Epithelial cell of prostate (primary cell): ENCODE measurements at regions not wholly inside any gene's neighbourhood (a gene's known extent, or its start where the extent isn't known, plus 50 kb on each side); places are given as distances from the start of the nearest gene placed in this dataset.
"Not testable (repeated sequence)": the region's sequence is repeated elsewhere in the genome, so short reads cannot be mapped to it uniquely, and the experiment has no call there.

ENCODE experiments used
- DNase-seq: peaks from one replicate; pipeline ENCODE4 v3.0.0-alpha.2; 2011; ENCODE audit warnings: low read depth, low spot score
- H3K27ac ChIP-seq: fragments of 450-650 bp; 2 replicates; pipeline ENCODE4 v1.5.1; 2017; ENCODE audit warnings: mild to moderate bottlenecking

DNA sequence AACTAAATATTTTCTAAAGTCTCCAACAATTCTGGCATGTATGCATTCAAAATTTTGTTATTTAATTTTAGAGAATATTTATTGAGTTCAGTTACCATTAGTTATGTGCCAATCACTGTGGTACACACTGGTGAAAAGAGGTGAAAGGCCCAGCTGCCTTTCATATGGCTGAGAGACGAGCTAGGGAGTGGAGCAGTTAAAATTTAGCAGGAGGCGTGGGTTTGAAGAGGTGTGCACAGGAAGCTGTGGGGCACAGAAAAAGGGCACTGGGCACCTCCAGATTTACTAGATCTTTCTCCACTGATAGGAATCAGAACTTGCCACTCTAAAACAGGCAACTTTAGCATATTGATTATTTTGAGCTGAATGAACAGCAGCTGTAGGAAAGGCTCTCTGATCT, 347.1 kb downstream of the CD83 start:
- H3K27ac ChIP-seq = no peak overlapping the region
- DNase-seq = no peak

DNA sequence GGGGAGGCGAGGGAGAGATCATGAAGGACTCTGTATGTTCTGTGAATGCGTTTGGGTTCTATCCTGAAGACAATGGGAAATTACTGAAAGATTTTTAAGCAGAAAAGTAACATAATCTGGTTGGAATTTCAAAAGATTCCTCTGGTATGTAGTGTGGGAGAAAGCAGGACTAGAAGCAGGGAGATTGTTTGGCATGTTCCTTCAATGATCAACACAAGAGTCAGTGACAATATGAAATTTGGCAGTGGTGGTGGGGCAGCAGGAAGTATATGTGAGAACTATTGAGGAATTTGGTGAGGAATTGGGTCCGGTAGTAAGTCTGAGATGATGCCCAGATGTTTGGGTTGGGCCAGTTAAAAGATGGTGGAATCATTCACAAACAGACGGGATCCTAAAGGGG, 348.7 kb downstream of the CD83 start:
- no peak overlapping the region for H3K27ac ChIP-seq
- DNase-seq = no peak

DNA sequence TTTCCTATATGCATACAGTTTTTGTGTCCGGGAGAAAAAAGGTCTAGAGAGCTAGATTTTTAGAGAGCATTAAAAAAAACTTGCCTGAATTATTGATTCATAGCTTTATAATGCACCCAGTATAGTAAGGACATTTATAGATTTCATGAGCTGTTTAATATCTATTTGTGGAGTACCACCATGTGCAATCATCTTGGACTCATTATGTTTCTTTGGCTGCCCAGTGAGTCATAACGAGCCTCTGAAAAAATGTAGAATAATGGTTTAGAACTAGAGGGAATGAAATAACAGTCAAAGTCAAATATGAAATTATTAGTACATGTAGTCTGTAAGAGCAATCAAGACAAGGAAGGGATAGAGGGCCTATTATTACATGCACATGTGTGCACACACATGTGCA, 350.0 kb downstream of the CD83 start:
- H3K27ac ChIP-seq = no peak overlapping the region
- no peak for DNase-seq

DNA sequence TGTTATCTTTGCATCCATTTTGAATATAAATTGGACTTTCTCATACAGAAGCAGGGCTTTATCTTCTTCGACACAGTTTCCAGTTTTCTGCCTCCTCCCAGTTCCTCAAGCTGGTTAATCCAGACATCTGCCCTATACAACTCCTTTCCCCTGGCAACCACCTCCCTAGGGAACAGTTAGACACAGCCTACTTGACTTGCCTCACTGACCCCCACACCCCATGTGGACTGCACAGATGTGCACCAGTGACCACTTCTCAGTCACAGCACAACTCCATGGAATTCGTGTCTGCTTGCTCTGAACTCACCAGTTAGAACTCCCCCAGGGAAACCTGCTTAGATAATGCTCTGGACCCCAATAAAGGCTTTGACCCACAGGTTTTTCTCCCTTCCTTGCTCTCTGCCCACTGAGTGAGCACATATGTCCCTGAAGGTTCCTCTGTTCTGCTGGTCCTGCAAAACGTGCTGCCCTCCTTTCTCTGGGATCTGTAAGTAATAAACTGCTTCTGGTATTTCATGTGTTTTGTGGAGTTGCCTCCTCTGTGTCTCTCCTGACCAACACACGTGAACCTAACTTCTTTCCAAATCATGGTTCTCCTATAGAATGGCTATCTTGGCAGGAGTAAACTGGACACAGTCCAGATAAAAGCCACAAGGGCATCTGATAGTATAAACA, 351.2 kb downstream of the CD83 start:
- no peak for DNase-seq
- H3K27ac ChIP-seq = no peak overlapping the region

DNA sequence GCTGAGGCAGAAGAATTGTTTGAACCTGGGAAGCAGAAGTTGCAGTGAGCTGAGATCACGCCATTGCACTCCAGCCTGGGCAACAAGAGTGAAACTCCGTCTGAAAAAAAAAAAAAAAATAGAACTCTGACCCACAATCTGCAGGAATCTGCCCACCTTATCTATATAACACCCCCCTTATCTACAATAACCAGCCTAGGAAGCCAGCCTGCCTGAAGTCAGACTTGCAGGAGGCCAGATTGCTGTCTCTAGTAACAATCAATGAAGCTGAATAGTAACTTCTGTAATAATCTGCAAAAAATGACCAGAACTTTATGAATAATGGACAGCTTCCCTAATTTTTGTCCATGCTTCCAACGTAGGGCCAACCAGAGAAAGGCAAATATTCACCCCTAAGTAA, 352.5 kb downstream of the CD83 start:
- no peak overlapping the region for H3K27ac ChIP-seq
- no peak for DNase-seq

DNA sequence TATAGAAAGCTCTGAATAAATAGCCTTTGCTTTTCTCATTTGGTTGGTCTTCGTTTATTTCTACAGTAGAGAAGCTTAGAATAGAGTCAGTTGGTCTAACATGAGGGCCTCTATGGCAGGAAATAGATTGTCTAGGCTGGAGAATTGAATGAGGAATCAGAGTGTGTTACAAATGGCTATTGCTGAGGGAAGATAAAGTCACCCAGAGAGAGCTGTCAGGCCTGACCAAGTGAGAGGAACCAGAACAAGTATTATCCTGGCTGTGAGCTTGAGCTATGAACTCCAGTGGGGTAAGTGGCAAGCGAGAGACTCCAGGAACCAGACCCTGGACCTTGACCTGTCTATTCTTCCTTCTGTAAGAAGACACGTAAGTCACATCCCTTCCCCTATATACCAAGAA, 353.1 kb downstream of the CD83 start:
- no peak for DNase-seq
- H3K27ac ChIP-seq = no peak overlapping the region

DNA sequence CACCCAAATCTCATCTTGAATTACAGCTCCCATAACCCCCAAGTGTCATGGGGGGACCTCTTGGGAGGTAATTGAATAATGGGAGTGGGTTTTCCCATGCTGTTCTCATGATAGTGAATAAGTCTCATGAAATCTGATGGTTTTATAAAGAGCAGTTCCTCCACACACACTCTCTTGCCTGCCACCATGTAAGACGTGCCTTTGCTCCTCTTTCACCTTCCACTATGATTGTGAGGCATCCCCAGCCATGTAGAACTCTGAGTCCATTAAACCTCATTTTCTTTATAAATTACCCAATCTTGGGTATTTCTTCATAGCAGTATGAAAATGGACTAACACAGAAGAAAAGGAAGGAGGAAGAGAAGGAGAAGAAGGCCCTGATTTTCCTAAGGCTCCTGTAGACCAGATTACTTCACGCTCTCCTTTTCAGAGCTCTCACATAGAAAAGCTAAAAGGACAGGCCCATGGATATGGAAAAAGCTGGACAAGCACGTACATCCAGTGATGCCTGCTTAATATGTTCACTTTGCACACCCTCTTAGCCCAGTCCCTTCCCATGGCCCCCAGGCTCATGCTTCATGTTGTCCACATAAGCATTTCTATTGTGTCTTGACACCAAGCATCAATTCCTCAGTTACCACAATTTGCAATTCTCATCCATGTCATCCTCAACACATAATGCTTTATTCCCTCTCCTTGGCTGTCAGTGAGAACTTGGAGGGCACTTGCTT, 354.8 kb downstream of the CD83 start:
- DNase-seq = no peak
- H3K27ac ChIP-seq = no peak overlapping the region

DNA sequence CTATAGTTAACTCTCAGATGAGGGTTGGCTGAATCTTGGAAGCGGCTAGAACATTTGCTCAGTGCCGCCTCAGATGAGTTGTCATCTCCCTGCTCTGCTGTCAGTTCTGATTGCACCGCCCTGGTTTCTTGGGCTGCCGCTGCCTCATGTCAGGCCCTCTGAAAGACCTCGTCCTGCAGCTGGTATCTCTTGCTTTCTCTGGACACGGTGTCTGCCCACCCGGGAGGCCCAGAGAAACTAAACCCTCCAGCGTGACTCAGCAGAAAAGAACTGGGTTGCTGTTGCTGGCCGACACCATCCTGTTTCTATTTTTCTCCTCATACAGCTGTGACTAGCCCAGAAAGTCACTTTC, 355.4 kb downstream of the CD83 start:
- no peak for DNase-seq
- no peak overlapping the region for H3K27ac ChIP-seq

DNA sequence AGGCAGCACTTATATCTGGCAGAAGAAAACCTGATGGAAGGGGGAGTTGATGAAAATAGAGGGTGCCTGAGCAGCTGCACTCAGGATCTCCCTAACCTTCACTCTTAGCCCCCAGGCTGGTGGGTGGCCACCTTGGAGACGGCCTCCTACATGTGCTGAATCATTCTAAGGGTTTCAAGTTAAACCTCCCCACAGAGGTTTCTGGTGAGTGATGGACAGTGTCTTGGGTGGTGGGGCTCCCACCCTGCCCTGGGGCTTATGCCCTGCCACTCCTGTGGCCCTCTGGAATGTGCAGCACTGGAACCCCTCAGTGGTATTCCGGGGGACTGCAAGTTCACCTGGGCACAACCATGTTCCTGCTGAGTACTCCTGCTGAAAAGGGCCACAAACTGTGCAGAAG, 357.2 kb downstream of the CD83 start:
- no peak overlapping the region for H3K27ac ChIP-seq
- no peak for DNase-seq

DNA sequence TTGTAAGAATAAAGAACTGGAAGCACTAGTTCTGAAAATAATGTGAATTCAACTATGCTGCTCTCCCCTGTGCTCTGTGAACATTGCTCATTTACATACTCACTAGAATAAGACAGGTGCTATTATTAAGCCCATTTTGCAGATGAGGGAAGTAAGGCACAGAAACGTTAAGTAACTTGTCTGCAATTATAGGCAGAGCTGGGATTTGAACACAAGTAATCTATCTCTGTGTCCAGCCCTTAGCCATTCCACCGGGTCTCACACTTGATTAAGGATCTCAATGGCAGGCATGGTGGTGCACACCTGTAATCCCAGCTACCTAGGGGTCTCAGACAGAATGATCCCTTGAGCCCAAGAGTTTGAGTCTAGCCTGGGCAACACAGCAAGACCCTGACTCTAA, 357.7 kb downstream of the CD83 start:
- H3K27ac ChIP-seq = no peak overlapping the region
- no peak for DNase-seq

DNA sequence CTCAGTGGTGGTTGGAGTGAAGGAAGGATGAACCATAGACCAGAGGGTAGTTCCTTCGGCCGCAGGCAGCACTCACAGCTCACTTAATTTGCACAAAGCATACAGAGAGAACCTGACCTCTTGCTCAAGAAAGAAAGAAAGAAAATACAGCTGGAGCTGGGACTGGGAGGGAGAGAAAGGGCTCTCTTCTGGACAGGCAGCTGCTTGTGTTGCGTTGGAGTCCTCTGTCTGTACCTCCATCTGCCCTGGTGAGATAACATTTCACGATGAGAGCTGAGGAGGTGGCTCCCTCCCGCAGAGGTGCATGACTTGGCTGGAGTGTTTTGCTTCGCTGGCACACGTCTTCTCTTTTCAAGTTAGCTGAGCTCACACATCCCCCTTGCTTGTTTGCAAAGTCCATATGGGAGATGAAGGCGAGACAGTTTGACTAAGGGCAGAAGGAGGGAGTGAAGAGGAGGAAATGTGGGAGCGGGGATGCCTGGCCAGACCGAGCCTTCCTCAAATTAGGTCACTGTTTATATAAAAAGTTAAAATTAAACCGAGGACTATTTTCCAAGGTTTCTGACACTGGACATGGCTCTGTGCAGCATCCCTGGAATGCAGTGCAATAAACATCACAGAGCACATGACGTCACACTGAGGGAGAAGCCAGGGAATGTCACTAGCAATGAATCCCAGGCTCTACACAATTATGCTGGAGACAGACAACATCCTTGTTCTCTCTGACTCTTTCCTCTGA, 359.4 kb downstream of the CD83 start:
- DNase-seq = no peak

DNA sequence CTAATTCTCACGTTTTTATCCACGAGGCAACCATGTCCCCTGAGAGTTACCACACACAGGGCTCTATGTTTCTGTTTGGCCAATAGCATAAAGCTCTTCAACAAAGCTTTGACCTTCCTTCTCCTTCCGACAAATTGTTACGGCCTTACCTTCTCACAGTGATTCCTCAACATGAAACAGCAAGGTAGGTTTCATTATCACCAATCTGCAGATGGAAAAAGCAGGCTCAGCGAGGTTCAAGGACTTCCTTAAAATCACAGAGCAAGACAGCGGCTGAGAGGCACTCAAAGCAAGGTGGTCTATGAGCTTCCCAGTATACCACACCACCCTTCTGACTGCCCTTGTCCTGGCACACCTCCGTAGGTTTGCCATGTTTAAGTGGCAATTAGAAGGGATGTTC, 360.0 kb downstream of the CD83 start:
- DNase-seq = no peak
- H3K27ac ChIP-seq = no peak overlapping the region

More for the DNA sequence above, 359.4 kb downstream of the CD83 start:
- H3K27ac ChIP-seq = no peak overlapping the region

DNA sequence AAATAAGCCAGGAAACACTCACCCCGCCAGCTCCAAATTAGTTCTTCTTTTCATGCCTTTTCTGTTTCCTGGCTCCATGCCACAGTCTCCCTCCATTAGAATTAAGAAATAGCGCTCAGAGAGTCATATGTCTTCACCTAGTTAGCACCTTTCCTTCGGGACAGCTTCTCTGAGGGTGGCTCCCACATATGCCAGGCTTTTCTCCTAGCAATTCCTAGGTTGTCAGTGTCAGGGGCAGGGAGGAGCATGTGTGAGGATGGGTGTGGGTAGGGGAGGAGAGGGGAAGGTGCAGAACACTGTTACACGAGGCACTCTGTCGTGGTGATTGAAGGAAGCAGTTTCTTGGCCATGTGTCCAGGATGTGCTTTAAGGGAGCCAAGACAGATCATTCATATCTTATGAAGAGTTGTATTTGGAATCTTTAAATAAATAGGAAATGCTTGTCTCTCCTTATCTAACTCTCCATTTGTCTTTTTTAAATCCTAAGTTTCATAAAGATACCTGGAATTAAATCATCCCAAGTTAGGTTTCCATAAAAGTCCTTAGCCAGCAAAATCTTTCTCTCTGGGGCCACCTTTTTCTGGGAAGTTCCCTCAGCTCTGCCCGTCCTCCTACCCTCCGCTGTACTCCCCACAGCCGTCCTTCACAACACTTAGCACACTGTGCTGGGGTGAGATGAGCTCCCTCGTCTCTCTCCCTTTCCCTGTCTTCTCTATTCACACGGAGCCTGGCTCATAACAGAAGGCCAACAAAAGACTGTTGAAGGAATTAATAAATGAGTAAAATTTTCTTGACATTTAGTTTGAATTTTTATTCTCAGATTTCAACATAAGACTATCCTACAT, 361.0 kb downstream of the CD83 start:
- DNase-seq = no peak
- H3K27ac ChIP-seq = no peak overlapping the region

DNA sequence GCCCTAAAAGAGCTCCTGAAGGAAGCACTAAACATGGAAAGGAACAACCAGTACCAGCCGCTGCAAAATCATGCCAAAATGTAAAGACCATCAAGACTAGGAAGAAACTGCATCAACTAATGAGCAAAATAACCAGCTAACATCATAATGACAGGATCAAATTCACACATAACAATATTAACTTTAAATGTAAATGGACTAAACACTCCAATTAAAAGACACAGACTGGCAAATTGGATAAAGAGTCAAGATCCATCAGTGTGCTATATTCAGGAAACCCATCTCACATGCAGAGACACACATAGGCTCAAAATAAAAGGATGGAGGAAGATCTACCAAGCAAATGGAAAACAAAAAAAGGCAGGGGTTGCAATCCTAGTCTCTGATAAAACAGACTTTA, 364.4 kb downstream of the CD83 start:
- not testable (repeated sequence) for H3K27ac ChIP-seq, DNase-seq

DNA sequence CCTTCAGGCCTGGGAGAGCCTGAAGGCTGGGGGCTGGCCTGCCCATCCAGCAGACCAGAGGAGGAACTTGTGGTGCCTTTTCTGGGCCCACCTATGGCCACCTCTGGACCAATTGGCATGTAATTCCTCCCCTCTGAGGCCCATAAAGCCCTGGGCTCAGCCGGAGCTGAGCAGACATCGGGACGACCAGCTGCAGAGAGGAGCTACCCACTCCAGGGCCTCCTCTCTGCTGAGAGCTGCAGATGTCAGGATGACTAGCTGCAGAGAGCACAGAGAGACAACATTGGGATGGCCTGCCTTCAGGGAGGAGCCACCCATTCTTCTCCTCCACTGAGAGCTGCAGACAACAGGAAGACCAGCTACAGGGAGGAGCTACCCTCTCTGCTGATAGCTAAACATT, 370.1 kb downstream of the CD83 start:
- no peak overlapping the region for H3K27ac ChIP-seq
- DNase-seq = no peak

DNA sequence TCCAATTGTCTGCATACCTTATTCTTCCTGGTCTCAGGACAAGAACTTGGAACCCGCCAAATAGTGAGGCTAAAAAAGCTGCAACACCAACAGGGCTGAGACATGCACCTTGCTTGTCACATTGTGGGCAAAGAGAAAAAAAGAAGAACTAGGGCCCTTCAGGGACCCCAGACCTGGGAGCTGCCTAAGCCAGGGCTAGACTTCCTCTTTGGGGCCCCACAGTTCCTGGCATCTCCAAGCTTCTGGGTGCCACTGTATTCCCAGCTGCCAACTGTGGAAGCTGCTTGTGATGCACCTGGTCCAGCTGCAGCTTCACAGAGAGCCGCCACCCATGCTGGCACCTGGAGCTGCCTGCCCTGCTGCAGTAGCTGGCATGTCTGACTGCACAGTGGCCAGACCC, 370.6 kb downstream of the CD83 start:
- no peak for DNase-seq
- no peak overlapping the region for H3K27ac ChIP-seq

DNA sequence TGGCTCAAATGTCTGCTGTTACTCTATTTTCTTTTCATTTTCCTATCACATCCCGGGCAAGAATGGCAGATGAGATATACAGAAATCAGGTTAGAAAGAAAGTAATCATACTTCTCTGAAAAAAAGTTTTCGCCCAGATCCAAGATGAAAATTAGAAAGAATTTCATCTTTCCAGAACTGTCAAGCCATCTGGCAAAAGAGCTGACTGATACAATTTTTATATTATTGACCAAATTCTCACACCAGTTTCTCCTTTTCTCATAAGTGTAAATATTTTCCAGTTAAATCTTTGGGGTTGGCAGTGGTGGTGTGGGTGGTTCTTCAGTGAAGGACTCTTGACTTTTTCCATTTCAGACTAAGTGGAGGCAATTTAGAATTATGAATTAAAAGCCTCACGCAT, 371.9 kb downstream of the CD83 start:
- no peak for DNase-seq

DNA sequence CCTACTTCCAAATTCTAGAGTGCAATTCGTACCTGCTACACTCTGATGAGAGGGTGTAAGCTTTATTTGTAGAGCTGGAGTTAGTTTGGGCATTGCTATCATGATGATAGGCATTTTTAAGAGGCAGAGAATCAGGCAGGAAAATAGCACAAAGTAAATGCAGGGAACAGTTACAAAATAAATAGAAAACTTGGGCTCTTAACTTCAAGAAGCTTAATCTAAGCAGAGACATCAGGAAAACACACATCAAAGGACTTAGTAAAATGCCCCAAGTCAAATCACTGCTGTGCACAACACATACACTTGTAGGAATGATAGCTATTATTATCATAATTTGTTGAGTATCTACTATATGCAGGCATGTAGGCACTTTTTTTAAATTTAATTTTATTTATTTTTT, 381.2 kb downstream of the CD83 start:
- no peak for DNase-seq
- H3K27ac ChIP-seq = no peak overlapping the region

More for the DNA sequence above, 371.9 kb downstream of the CD83 start:
- H3K27ac ChIP-seq = no peak overlapping the region

DNA sequence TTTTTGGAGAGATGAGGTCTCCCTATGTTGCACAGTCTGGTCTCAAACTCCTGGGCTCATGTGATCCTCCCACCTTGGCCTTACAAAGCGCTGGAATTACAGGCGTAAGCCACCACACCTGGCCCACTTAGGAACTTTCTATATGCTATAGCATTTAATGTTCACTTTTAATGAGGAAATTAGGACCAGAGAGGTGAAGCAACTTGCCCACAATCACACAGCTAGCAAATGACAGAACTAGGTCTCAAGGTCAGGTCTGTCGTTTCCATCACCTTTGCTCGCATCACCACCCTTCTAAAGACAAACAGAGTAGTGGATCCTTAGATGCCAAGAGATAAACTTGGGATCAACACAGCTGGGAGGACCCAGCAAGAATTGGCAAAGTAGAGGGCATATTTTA, 381.7 kb downstream of the CD83 start:
- H3K27ac ChIP-seq = no peak overlapping the region
- no peak for DNase-seq

DNA sequence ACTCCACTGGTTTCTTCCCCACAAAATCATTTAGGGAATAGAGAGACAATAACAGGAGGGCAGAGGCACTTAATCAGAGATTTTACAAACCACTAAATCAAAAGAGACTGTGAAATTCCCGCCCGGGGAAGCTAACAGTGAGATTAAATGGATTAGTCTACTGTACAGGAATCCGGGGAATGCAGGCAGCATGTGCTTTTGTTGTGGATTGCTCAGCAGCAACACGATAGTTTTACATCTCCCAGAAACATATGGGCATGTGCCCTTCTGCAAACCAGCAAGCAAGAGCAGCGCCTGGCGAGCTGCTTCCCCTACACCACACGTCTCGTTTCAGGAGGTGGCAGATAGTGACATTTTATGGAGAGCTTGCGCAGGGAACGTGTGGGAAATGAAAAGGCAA, 382.3 kb downstream of the CD83 start:
- DNase-seq = peak; percentile 36
- H3K27ac ChIP-seq = no peak overlapping the region

DNA sequence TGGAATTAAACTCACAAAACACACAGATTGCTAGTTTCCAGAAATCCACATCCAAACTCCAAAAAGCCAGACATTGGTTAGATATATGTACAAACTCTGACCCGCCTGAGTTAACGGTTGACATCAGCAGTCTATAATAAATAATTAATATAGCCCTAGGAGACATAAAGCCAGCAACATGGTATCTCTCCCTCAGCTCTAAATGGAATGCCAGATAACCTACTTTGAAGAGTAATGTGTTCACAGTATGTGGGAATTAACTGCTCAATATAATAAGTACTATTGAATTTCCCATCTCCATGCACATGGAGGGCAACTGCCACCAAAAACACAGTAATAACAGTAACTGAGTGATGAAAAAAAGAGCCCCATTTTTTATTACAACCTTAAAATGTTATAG, 383.2 kb downstream of the CD83 start:
- no peak for DNase-seq
- no peak overlapping the region for H3K27ac ChIP-seq
